ENCODE measurements at regions not wholly inside any gene's neighbourhood (a gene's known extent, or its start where the extent isn't known, plus 50 kb on each side); places are given as distances from the start of the nearest gene placed in this dataset.

DNA sequence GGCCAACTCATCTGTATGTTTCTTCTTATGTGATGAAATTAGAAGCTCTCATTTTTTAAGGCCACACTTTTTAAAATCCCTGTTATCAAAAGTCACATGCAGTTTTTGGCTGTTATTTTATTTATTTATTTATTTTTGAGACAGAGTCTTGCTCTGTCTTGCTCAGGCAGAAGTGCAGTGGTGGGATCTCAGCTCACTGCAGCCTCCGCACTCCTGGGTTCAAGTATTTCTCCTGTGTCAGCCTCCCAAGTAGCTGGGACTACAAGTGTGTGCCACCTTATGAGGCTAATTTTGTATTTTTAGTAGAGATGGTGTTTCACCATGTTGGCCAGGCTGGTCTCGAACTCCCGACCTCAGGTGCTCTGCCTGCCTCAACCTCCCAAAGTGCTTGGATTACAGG, 1434.5 kb downstream of the LRFN5 start:
- BruUV-seq (replicated peaks), result no TSS peak

More for the DNA sequence above, 1434.5 kb downstream of the LRFN5 start:
- no peaks in the 10 kb centered on the region for H4K20me1 ChIP-seq (ENCODE audit: insufficient read depth, low read length)
- no peaks in the 10 kb centered on the region for H3K36me3 ChIP-seq (ENCODE audit: control insufficient read depth, insufficient read depth, low read length)
- no CpG with 5 or more reads among the region's 3 CpGs for WGBS, 2 experiments (ENCODE audit: extremely low coverage in 2 of 2, insufficient read length in 1 of 2)
- no peak for DNase-seq
- H3K9me1 ChIP-seq (ENCODE audit: insufficient read depth, low read length), result no peaks in the 10 kb centered on the region
- H2AK9ac ChIP-seq (replicated peaks; ENCODE audit: low read depth, low read length, poor library complexity), result no peak overlapping the region
- H3K9me3 ChIP-seq (ENCODE audit: control insufficient read depth, insufficient read depth, low read length), result no peaks in the 10 kb centered on the region
- no peak overlapping the region for H4K91ac ChIP-seq (ENCODE audit: insufficient read depth, low read depth, low read length)
- no peak overlapping the region for H3K9ac ChIP-seq (ENCODE audit: low read depth, low read length)
- intact Hi-C loops (cut with micrococcal nuclease) (no loop called here), dilution Hi-C loops (cut with HindIII; ENCODE audit: low sequenced_read_pairs, unreplicated experiment) (no loop called here), in situ Hi-C loops (cut with MboI; ENCODE audit: low sequenced_read_pairs) (no loop called here)
- no peak overlapping the region for H4K8ac ChIP-seq (ENCODE audit: low read depth in 2 of 2, low read length in 2 of 2)
- H3K4me2 ChIP-seq (ENCODE audit: low read depth, low read length), result no peak overlapping the region
- no peak overlapping the region for H3K18ac ChIP-seq (ENCODE audit: low read depth, low read length)
- H2AFZ ChIP-seq (replicated peaks; ENCODE audit: low read length, poor library complexity), result no peak overlapping the region
- H3K4me1 ChIP-seq (ENCODE audit: control insufficient read depth, insufficient read depth, low read length), result no peaks in the 10 kb centered on the region
- H2BK120ac ChIP-seq (ENCODE audit: low read depth, low read length), result no peak overlapping the region
- H2BK5ac ChIP-seq (ENCODE audit: low read depth, low read length, poor library complexity, severe bottlenecking), result no peak overlapping the region
- H3K79me1 ChIP-seq (ENCODE audit: low read depth in 1 of 2, low read length in 2 of 2), result no peaks in the 10 kb centered on the region
- no peak overlapping the region for H2BK15ac ChIP-seq (ENCODE audit: low read depth, low read length)
- no peak for ATAC-seq (ENCODE audit: low read depth)
- no peak for TF ChIP-seq RCOR1 (IDR thresholded peaks at IDR 0.05; ENCODE audit: insufficient replicate concordance, low read length)
- H3K27ac ChIP-seq (ENCODE audit: insufficient read depth, low read length), result no peak overlapping the region
- no peak overlapping the region for H3K4ac ChIP-seq (ENCODE audit: low read depth, low read length)
- H4K5ac ChIP-seq (ENCODE audit: low read depth, low read length), result no peak overlapping the region
- H3K14ac ChIP-seq (replicated peaks; ENCODE audit: low read depth, low read length), result no peak overlapping the region
- CTCF ChIA-PET, result no interaction called here
- H2AK5ac ChIP-seq (ENCODE audit: low read depth, low read length), result no peak overlapping the region
- H3K23ac ChIP-seq (ENCODE audit: low read depth, low read length), result no peak overlapping the region
- no peaks in the 10 kb centered on the region for H3K27me3 ChIP-seq (ENCODE audit: control insufficient read depth, insufficient read depth, low read length)
- no peak overlapping the region for H3K4me3 ChIP-seq (ENCODE audit: insufficient read depth, low read depth, low read length)
- POLR2A ChIA-PET (ENCODE audit: unreplicated experiment), result no interaction called here
- H3K56ac ChIP-seq (ENCODE audit: extremely low read depth, insufficient read depth, low read length), result no peak overlapping the region
- H2BK20ac ChIP-seq (ENCODE audit: low read depth, low read length), result no peak overlapping the region
